ENCODE measurements at regions not wholly inside any gene's neighbourhood (a gene's known extent, or its start where the extent isn't known, plus 50 kb on each side); places are given as distances from the start of the nearest gene placed in this dataset.

- TF ChIP-seq POLR2A (IDR thresholded peaks at IDR 0.05; ENCODE audit: low read depth, low read length) (no peak), POLR2AphosphoS5 (IDR thresholded peaks at IDR 0.05; ENCODE audit: low read depth, low read length) (no peak), TAF1 (IDR thresholded peaks at IDR 0.05; ENCODE audit: low read depth, low read length) (no peak)
Measured at GRCh38 chr2:128775217-128775913, 456.7 kb upstream of the HS6ST1 start.
